Tibial artery (tissue), 4 donors: ENCODE measurements at regions not wholly inside any gene's neighbourhood (a gene's known extent, or its start where the extent isn't known, plus 50 kb on each side); places are given as distances from the start of the nearest gene placed in this dataset.

ENCODE experiments used
- DNase-seq, 2 donors: peaks; one replicate each; pipeline ENCODE4 v3.0.0-alpha.2; 2019
- H3K27ac ChIP-seq, 2 donors: fragments of 200-600 bp; sonication (generic) in 1 of 2; 1 replicate in 1 of 2; 2 replicates in 1 of 2; pipeline ENCODE4 v1.5.1; 2018 to 2019; ENCODE audit warnings: mild to moderate bottlenecking in 1 of 2
- H3K27me3 ChIP-seq, 2 donors: fragments of 200-600 bp; sonication (generic) in 1 of 2; one replicate each; pipeline versions ENCODE4 v1.5.1 to v1.6.0; 2016 to 2019
- H3K36me3 ChIP-seq, 3 donors: fragments of 200-600 bp; sonication (generic) in 2 of 3; one replicate each; pipeline ENCODE4 v1.5.1; 2016 to 2019; ENCODE audit warnings: mild to moderate bottlenecking in 2 of 3
- H3K4me1 ChIP-seq, 4 donors: fragments of 200-600 bp; sonication (generic) in 2 of 4; 1 replicate in 3 of 4; 2 replicates in 1 of 4; pipeline ENCODE4 v1.5.1; 2016 to 2019
- H3K4me3 ChIP-seq, 2 donors: fragments of 200-600 bp; sonication (generic) in 1 of 2; 1 replicate in 1 of 2; 2 replicates in 1 of 2; pipeline ENCODE4 v1.5.1; 2018 to 2019; ENCODE audit warnings: mild to moderate bottlenecking in 2 of 2
- H3K9me3 ChIP-seq, 3 donors: fragments of 200-600 bp; sonication (generic) in 1 of 3; one replicate each; pipeline ENCODE4 v1.5.1; 2016 to 2019
- CTCF ChIP-seq, 2 experiments: fragments of 200-600 bp in 1 of 2; fragments of 450-650 bp in 1 of 2; IDR thresholded peaks; one replicate each; pipeline ENCODE4 v1.5.1; 2017 to 2019; ENCODE audit warnings: antibody characterized with exemption in 2 of 2, mild to moderate bottlenecking in 1 of 2, moderate library complexity in 1 of 2
- intact Hi-C: fragments of 100-400 bp; cut with DNase I; formaldehyde crosslinking; loops from one replicate; pipeline ENCODE4 v1.15.0; 2023; ENCODE audit warnings: low total_unique reads

DNA sequence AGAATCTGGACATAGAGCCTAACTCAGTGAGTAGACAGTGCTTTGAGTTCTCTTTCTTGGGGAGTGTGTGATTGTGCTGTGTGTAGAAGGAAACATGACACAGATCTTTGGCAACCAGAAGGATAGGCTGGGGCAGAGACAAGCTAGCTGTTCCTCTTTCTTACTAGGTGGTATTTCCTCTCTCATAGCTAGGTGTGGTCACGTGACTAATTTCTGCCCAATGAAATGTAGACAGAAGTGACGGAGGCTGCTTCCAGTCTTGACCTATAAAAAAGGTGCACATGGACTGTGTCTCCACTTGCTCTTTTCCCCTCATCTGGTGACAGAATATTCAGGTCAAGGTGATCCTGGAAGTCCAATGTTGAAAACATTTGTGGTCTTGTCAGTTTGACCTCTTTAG, 92.5 kb upstream of the NFIB start:
- Histone ChIP-seq H3K27ac (no peak overlapping the region), H3K27me3 (no peaks in the 10 kb centered on the region), H3K36me3 (no peaks in the 10 kb centered on the region), H3K4me1 (peaks cover 0 to 11% (median 0%) of the 10 kb centered on the region in 4 donors), H3K9me3 (no peaks in the 10 kb centered on the region), H3K4me3 (no peak overlapping the region)
- intact Hi-C loops = loop anchor here (10.0 kb wide), 1 partner anchor 982 kb away; no protein-coding TSS in a partner anchor
- TF ChIP-seq CTCF (IDR thresholded peaks at IDR 0.05) = no peak
- DNase-seq = no peak

DNA sequence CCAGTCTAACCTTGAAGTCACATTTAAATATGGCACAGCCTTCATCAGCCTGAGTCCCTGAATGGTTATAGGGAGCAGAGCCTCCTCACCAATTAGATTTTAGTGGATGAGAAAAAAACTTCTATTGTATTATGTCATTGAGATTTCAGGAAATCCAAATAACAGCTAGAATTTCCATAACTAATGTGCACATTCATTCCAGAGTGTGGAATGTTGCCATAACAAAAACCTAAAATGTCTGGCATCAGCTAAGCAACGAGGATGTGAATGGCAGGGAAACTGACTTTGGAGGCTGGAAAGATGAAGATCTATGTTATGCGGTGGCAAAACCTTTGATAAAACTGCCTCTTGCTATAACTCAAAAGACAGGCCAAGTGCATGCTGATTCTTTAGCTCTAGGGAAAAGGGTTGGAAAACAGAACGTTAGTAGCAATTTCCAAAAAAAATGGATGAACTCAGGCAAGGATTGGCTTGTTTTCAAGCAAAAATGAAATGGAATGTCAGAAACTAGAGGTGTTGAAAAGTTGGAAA, 91.3 kb upstream of the NFIB start:
- H3K4me1 ChIP-seq = peaks cover 0 to 13% (median 2%) of the 10 kb centered on the region in 4 donors
- no peak for DNase-seq
- no peaks in the 10 kb centered on the region for H3K36me3 ChIP-seq
- no peaks in the 10 kb centered on the region for H3K27me3 ChIP-seq
- no peak overlapping the region for H3K4me3 ChIP-seq
- H3K9me3 ChIP-seq = no peaks in the 10 kb centered on the region
- no peak for TF ChIP-seq CTCF (IDR thresholded peaks at IDR 0.05)
- no peak overlapping the region for H3K27ac ChIP-seq
- intact Hi-C loops = loop anchor here (10.0 kb wide), 1 partner anchor 980 kb away; no protein-coding TSS in a partner anchor

DNA sequence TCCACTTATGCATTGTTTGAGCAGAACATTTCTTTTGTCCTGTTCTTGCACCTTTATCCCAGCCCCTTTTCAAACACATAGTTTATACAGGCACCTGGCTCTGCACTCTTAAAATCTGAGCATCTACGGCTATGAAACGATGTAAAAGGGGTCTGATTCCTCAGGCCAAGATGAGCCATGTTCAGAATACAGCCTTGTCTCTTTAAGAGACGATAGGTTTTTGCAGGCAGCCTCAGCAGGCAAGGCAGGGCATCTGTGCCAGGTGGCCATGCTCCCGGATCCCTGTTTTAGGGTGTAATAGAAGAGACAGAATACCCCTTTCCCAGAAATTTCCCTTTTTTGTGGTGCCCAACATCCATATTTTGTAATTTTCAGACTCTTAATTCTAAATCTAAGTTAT, 89.1 kb upstream of the NFIB start:
- H3K27me3 ChIP-seq = no peaks in the 10 kb centered on the region
- H3K9me3 ChIP-seq = no peaks in the 10 kb centered on the region
- no peak overlapping the region for H3K27ac ChIP-seq
- H3K36me3 ChIP-seq = no peaks in the 10 kb centered on the region
- intact Hi-C loops = loop anchor here (10.0 kb wide), 1 partner anchor 978 kb away; no protein-coding TSS in a partner anchor
- no peak overlapping the region for H3K4me3 ChIP-seq
- TF ChIP-seq CTCF (IDR thresholded peaks at IDR 0.05) = no peak
- peaks cover 0 to 21% (median 3%) of the 10 kb centered on the region in 4 donors for H3K4me1 ChIP-seq
- DNase-seq = no peak

DNA sequence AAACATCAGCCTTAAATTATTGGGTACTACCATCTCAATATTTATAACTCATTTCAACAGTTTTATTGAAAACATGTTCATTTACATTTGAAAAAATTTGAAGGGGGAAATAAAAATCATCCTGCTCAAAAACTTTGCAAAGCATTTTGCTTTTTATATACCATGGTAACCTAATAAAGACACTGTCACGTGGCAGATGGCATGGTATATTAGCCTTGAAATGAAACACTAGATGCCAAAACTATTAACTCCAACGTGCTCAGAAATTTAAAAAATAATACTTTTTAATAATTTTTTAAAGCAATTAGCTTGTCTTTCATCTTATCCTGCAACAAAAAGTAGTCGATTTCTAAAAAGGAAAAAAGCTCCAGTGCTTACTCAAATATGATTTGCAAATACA, 88.6 kb upstream of the NFIB start:
- intact Hi-C loops = loop anchor here (10.0 kb wide), 1 partner anchor 978 kb away; no protein-coding TSS in a partner anchor
- TF ChIP-seq CTCF (IDR thresholded peaks at IDR 0.05) = no peak
- Histone ChIP-seq H3K9me3 (no peaks in the 10 kb centered on the region), H3K27ac (no peak overlapping the region), H3K27me3 (no peaks in the 10 kb centered on the region), H3K4me3 (no peak overlapping the region), H3K4me1 (peaks cover 0 to 21% (median 3%) of the 10 kb centered on the region in 4 donors), H3K36me3 (no peaks in the 10 kb centered on the region)
- DNase-seq = no peak

DNA sequence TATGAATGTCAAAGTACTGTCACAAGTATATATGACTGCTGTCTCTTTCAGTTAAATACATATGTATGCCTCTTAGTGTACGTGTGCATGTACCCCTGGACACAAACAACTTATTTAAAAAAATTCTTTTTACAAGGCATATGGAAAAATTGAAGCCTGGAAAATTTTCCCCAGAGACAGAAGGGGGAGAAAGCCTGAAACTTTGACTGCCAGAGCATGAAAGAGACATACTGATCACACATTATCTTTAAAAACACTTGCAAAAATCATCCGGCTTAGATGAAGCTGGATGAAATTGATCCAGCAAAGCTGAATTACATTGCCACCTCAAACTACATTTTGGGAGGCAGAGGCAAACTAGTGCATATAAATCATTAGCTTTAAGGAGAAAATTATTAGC, 88.0 kb upstream of the NFIB start:
- H3K4me1 ChIP-seq = peaks cover 0 to 21% (median 3%) of the 10 kb centered on the region in 4 donors
- no peaks in the 10 kb centered on the region for H3K27me3 ChIP-seq
- no peak overlapping the region for H3K27ac ChIP-seq
- TF ChIP-seq CTCF (IDR thresholded peaks at IDR 0.05) = no peak
- no peak overlapping the region for H3K4me3 ChIP-seq
- H3K9me3 ChIP-seq = no peaks in the 10 kb centered on the region
- no peak for DNase-seq
- intact Hi-C loops = loop anchor here (10.0 kb wide), 1 partner anchor 977 kb away; no protein-coding TSS in a partner anchor
- H3K36me3 ChIP-seq = no peaks in the 10 kb centered on the region
